SH-SY5Y (cell line): ENCODE measurements at regions not wholly inside any gene's neighbourhood (a gene's known extent, or its start where the extent isn't known, plus 50 kb on each side); places are given as distances from the start of the nearest gene placed in this dataset.

ENCODE experiments used
- GATA2 ChIP-seq: IDR thresholded peaks from 2 replicates; pipeline ENCODE4 v1.6.1; 2011; ENCODE audit warnings: mild to moderate bottlenecking, low read depth, low read length
- GATA3 ChIP-seq: IDR thresholded peaks from 2 replicates; pipeline ENCODE4 v1.6.1; 2011; ENCODE audit warnings: low read depth, mild to moderate bottlenecking, low read length, moderate library complexity

DNA sequence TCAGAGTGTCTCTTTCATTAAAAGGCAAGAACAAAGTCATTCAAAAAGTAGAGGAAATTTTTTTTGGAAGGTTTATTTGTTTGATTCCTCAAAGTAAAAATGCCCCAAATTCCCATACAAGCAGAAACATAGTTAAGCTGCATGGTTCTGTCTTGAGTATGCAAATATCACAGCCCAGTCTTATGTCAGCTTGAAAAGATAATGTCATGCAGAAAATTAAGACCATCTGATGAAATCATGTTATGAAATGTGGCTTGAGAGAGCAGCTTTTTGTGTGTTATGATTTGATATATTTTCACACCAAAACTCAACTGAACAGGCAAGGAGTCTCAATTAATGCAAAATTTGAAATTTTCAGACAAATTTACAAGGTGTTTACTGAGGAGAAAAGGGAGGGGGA is 411.0 kb downstream of the LMO4 start:
- TF ChIP-seq GATA2 = no peak
- TF ChIP-seq GATA3 = no peak
